Right ventricle myocardium superior (tissue), 1 donor: ENCODE measurements at regions not wholly inside any gene's neighbourhood (a gene's known extent, or its start where the extent isn't known, plus 50 kb on each side); places are given as distances from the start of the nearest gene placed in this dataset.
A peak's percentile ranks its signal among the peaks of the same experiment; 100 is the strongest.

Experiments
- ATAC-seq: fragments of 200-7000 bp; cut with Tn5 transposase; one replicate; pipeline ENCODE4 v1.9.1; 2020; ENCODE audit warnings: mild to moderate bottlenecking; ENCODE audit not compliant: poor library complexity
- DNase-seq: peaks from one replicate; pipeline ENCODE4 v3.0.0-alpha.2; 2020
- intact Hi-C: fragments of 100-400 bp; cut with DNase I; formaldehyde crosslinking; loops from one replicate; pipeline ENCODE4 v1.11.2; 2022
- donor health status: DM: no; HTN: yes; CAD: no; lungs with severe emphysema.

- intact Hi-C loops, result no loop called here
- no peak for DNase-seq
- no peak for ATAC-seq
Observed at GRCh38 chr13:103303078-103303651, 236.9 kb upstream of the SLC10A2 start.

- no peak for ATAC-seq
- intact Hi-C loops, result no loop called here
- no peak for DNase-seq
Observed at GRCh38 chr13:103302676-103303075, 236.5 kb upstream of the SLC10A2 start.

- intact Hi-C loops, result no loop called here
- DNase-seq (no peak), ATAC-seq (no peak)
Observed at GRCh38 chr13:103299079-103299478, 232.9 kb upstream of the SLC10A2 start.

- DNase-seq, result no peak
- intact Hi-C loops, result no loop called here
- no peak for ATAC-seq
Observed at GRCh38 chr13:103297083-103297482, 230.9 kb upstream of the SLC10A2 start.

GRCh38 chr13:103291798-103292572, 225.8 kb upstream of the SLC10A2 start:
- ATAC-seq (no peak), DNase-seq (no peak)
- intact Hi-C loops, result no loop called here

GRCh38 chr13:103291226-103291625, 225.0 kb upstream of the SLC10A2 start:
- intact Hi-C loops, result no loop called here
- DNase-seq (no peak), ATAC-seq (no peak)

- DNase-seq (no peak), ATAC-seq (no peak)
- intact Hi-C loops, result no loop called here
Observed at GRCh38 chr13:103289681-103290080, 223.5 kb upstream of the SLC10A2 start.

- no peak for DNase-seq
- peak; percentile 58 for ATAC-seq
- intact Hi-C loops, result no loop called here
Observed at GRCh38 chr13:103288114-103288513, 221.9 kb upstream of the SLC10A2 start.

GRCh38 chr13:103287659-103288058, 221.4 kb upstream of the SLC10A2 start:
- DNase-seq (no peak), ATAC-seq (no peak)
- intact Hi-C loops, result no loop called here

- DNase-seq (no peak), ATAC-seq (no peak)
- intact Hi-C loops, result no loop called here
Observed at GRCh38 chr13:103284466-103284865, 218.2 kb upstream of the SLC10A2 start.

- no peak for DNase-seq
- ATAC-seq, result no peak
- intact Hi-C loops, result no loop called here
Observed at GRCh38 chr13:103283451-103283820, 217.2 kb upstream of the SLC10A2 start.

- peak; percentile 41 for ATAC-seq
- intact Hi-C loops, result no loop called here
- DNase-seq, result no peak
Observed at GRCh38 chr13:103282571-103283450, 216.6 kb upstream of the SLC10A2 start.

GRCh38 chr13:103277959-103278694, 211.9 kb upstream of the SLC10A2 start:
- DNase-seq (no peak), ATAC-seq (no peak)
- intact Hi-C loops, result no loop called here

GRCh38 chr13:103276775-103277498, 210.7 kb upstream of the SLC10A2 start:
- intact Hi-C loops, result no loop called here
- no peak for ATAC-seq
- no peak for DNase-seq

GRCh38 chr13:103275722-103276121, 209.5 kb upstream of the SLC10A2 start:
- intact Hi-C loops, result no loop called here
- ATAC-seq, result no peak
- DNase-seq, result no peak

GRCh38 chr13:103275081-103275480, 208.9 kb upstream of the SLC10A2 start:
- intact Hi-C loops, result no loop called here
- ATAC-seq (no peak), DNase-seq (no peak)

GRCh38 chr13:103273825-103274224, 207.6 kb upstream of the SLC10A2 start:
- DNase-seq (no peak), ATAC-seq (no peak)
- intact Hi-C loops, result no loop called here

- ATAC-seq (no peak), DNase-seq (no peak)
- intact Hi-C loops, result no loop called here
Observed at GRCh38 chr13:103272770-103273169, 206.6 kb upstream of the SLC10A2 start.
